NCI-H1105 (cell line): ENCODE measurements at regions not wholly inside any gene's neighbourhood (a gene's known extent, or its start where the extent isn't known, plus 50 kb on each side); places are given as distances from the start of the nearest gene placed in this dataset.
"Not testable (repeated sequence)": the region's sequence is repeated elsewhere in the genome, so short reads cannot be mapped to it uniquely, and the experiment has no call there.

Experiments
- DNase-seq: peaks from one replicate; lab custom pipeline; 2025; lab: John Stamatoyannopoulos, UW

GRCh38 chr20:52049001-52049731 lies 142.4 kb downstream of the ZFP64 start:
- no peak for DNase-seq

- no peak for DNase-seq
Observed at GRCh38 chr20:52047811-52048764, 143.5 kb downstream of the ZFP64 start.

- no peak for DNase-seq
Observed at GRCh38 chr20:52041966-52042365, 149.6 kb downstream of the ZFP64 start.

- no peak for DNase-seq
Observed at GRCh38 chr20:52039790-52040189, 151.8 kb downstream of the ZFP64 start.

GRCh38 chr20:52038632-52039031 lies 152.9 kb downstream of the ZFP64 start:
- DNase-seq = not testable (repeated sequence)

- DNase-seq = no peak
Observed at GRCh38 chr20:52037370-52037769, 154.2 kb downstream of the ZFP64 start.

- DNase-seq = no peak
Observed at GRCh38 chr20:52035977-52036376, 155.6 kb downstream of the ZFP64 start.

- DNase-seq = no peak
Observed at GRCh38 chr20:52035498-52035897, 156.1 kb downstream of the ZFP64 start.

GRCh38 chr20:52034581-52034980 lies 157.0 kb downstream of the ZFP64 start:
- DNase-seq = no peak

GRCh38 chr20:52033313-52033712 lies 158.3 kb downstream of the ZFP64 start:
- DNase-seq = no peak

GRCh38 chr20:52032304-52032683 lies 159.3 kb downstream of the ZFP64 start:
- DNase-seq = not testable (repeated sequence)

GRCh38 chr20:52031563-52032303 lies 159.8 kb downstream of the ZFP64 start:
- no peak for DNase-seq

- DNase-seq = no peak
Observed at GRCh38 chr20:52031206-52031562, 160.4 kb downstream of the ZFP64 start.

GRCh38 chr20:52029129-52029528 lies 162.4 kb downstream of the ZFP64 start:
- not testable (repeated sequence) for DNase-seq

GRCh38 chr20:52025938-52026337 lies 165.6 kb downstream of the ZFP64 start:
- no peak for DNase-seq

- no peak for DNase-seq
Observed at GRCh38 chr20:52019313-52019712, 172.3 kb downstream of the ZFP64 start.

- no peak for DNase-seq
Observed at GRCh38 chr20:52017669-52018317, 173.8 kb downstream of the ZFP64 start.

GRCh38 chr20:52016022-52016421 lies 175.6 kb downstream of the ZFP64 start:
- no peak for DNase-seq

GRCh38 chr20:52015155-52015554 lies 176.4 kb downstream of the ZFP64 start:
- DNase-seq = no peak

- no peak for DNase-seq
Observed at GRCh38 chr20:52012079-52012478, 179.5 kb downstream of the ZFP64 start.

- no peak for DNase-seq
Observed at GRCh38 chr20:52011093-52011492, 180.5 kb downstream of the ZFP64 start.

GRCh38 chr20:52010541-52010940 lies 181.0 kb downstream of the ZFP64 start:
- DNase-seq = no peak
